Endothelial cell of umbilical vein (primary cell): ENCODE measurements at regions not wholly inside any gene's neighbourhood (a gene's known extent, or its start where the extent isn't known, plus 50 kb on each side); places are given as distances from the start of the nearest gene placed in this dataset.

Experiments used
- EZH2 ChIP-seq: IDR thresholded peaks from 2 replicates; pipeline ENCODE4 v1.6.1; 2012; ENCODE audit warnings: borderline replicate concordance, low read depth, mild to moderate bottlenecking, moderate library complexity, low read length, inconsistent platforms; ENCODE audit not compliant: severe bottlenecking
- FOS ChIP-seq: IDR thresholded peaks from 2 replicates; pipeline ENCODE4 v1.6.1; 2011; ENCODE audit warnings: mild to moderate bottlenecking, low read length, moderate library complexity, borderline replicate concordance; ENCODE audit not compliant: insufficient read depth
- JUN ChIP-seq: IDR thresholded peaks from 2 replicates; pipeline ENCODE4 v1.6.1; 2011; ENCODE audit warnings: borderline replicate concordance, low read depth; ENCODE audit not compliant: insufficient read length, insufficient read depth
- POLR2A ChIP-seq: IDR thresholded peaks from 2 replicates; pipeline ENCODE4 v1.6.1; 2012; ENCODE audit warnings: low read depth, mild to moderate bottlenecking, control low read depth, low read length
- TF ChIP-seq, protein P1 (sequence below), 2 donors: IDR thresholded peaks; 1 replicate in 1 of 2; 2 replicates in 1 of 2; pipeline ENCODE4 v1.5.1; 2011; ENCODE audit warnings: low read length in 2 of 2, mild to moderate bottlenecking in 2 of 2, moderate library complexity in 2 of 2, control low read depth in 1 of 2, inconsistent platforms in 1 of 2, low read depth in 1 of 2; ENCODE audit not compliant: insufficient read depth in 1 of 2; ENCODE audit errors: extremely low read depth in 1 of 2

DNA sequence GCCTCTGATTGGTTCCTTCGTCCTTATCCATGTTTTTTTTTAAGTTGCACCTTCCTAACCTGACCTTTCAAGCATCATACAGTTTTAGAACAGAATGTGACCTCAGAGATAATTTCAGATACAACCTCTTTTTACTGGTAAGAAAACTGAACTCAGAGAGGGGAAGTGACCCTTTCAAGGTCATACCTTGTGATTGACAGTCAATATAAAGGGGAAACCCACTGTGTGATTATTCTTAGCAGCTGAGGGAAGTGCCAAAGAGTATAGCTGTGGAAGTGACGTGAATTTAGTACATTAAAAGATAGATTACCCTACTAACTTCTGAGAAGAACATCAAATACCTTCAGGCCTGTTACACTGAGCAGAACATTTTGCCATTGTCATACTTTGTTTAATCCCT is 319.4 kb downstream of the NEK10 start:
- TF ChIP-seq JUN (no peak), EZH2 (no peak), POLR2A (no peak), FOS (no peak)
- TF ChIP-seq, protein P1, sequence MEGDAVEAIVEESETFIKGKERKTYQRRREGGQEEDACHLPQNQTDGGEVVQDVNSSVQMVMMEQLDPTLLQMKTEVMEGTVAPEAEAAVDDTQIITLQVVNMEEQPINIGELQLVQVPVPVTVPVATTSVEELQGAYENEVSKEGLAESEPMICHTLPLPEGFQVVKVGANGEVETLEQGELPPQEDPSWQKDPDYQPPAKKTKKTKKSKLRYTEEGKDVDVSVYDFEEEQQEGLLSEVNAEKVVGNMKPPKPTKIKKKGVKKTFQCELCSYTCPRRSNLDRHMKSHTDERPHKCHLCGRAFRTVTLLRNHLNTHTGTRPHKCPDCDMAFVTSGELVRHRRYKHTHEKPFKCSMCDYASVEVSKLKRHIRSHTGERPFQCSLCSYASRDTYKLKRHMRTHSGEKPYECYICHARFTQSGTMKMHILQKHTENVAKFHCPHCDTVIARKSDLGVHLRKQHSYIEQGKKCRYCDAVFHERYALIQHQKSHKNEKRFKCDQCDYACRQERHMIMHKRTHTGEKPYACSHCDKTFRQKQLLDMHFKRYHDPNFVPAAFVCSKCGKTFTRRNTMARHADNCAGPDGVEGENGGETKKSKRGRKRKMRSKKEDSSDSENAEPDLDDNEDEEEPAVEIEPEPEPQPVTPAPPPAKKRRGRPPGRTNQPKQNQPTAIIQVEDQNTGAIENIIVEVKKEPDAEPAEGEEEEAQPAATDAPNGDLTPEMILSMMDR (IDR thresholded peaks at IDR 0.05; ENCODE audit: extremely low read depth in 1 of 2, insufficient read depth in 1 of 2, low read depth in 1 of 2, low read length in 2 of 2) = no peak
